Globus pallidus (tissue), 1 donor: ENCODE measurements at regions not wholly inside any gene's neighbourhood (a gene's known extent, or its start where the extent isn't known, plus 50 kb on each side); places are given as distances from the start of the nearest gene placed in this dataset.
A peak's percentile ranks its signal among the peaks of the same experiment; 100 is the strongest.
"Not testable (repeated sequence)": the region's sequence is repeated elsewhere in the genome, so short reads cannot be mapped to it uniquely, and the experiment has no call there.

Experiments
- DNase-seq: peaks from one replicate; pipeline ENCODE4 v3.0.0-alpha.2; 2015; ENCODE audit warnings: low spot score

GRCh38 chr5:36529142-36529541 lies 77.3 kb upstream of the SLC1A3 start:
- no peak for DNase-seq

GRCh38 chr5:36530215-36530614 lies 76.2 kb upstream of the SLC1A3 start:
- DNase-seq: no peak

- no peak for DNase-seq
These were observed 75.0 kb upstream of the SLC1A3 start for GRCh38 chr5:36531401-36531800.

- DNase-seq: peak; percentile 40
These were observed 71.0 kb upstream of the SLC1A3 start for GRCh38 chr5:36535378-36535777.

GRCh38 chr5:36535859-36536615 lies 70.4 kb upstream of the SLC1A3 start:
- no peak for DNase-seq

GRCh38 chr5:36536616-36537005 lies 69.8 kb upstream of the SLC1A3 start:
- no peak for DNase-seq

GRCh38 chr5:36537724-36538123 lies 68.7 kb upstream of the SLC1A3 start:
- no peak for DNase-seq

GRCh38 chr5:36552651-36553393 lies 53.6 kb upstream of the SLC1A3 start:
- no peak for DNase-seq

- DNase-seq: not testable (repeated sequence)
These were observed 51.4 kb upstream of the SLC1A3 start for GRCh38 chr5:36555035-36555434.
